OCI-LY1 (cell line): ENCODE measurements at regions not wholly inside any gene's neighbourhood (a gene's known extent, or its start where the extent isn't known, plus 50 kb on each side); places are given as distances from the start of the nearest gene placed in this dataset.

Experiments
- CTCF ChIP-seq: fragments of 200-600 bp; sonication (generic), shearing (Covaris generic); IDR thresholded peaks from 2 replicates; pipeline ENCODE4 v1.5.1; 2017; ENCODE audit warnings: mild to moderate bottlenecking, antibody characterized with exemption, low read length, moderate library complexity, mixed read lengths
- EZH2 ChIP-seq: fragments of 200-600 bp; sonication (generic), shearing (Covaris generic); IDR thresholded peaks from 2 replicates; pipeline ENCODE4 v1.8.0; 2017; ENCODE audit warnings: borderline replicate concordance, mixed run types, mild to moderate bottlenecking, antibody characterized with exemption, low read length, moderate library complexity, mixed read lengths

GRCh38 chr6:117818449-117818848 lies 88.6 kb upstream of the SLC35F1 start:
- TF ChIP-seq EZH2: no peak
- no peak for TF ChIP-seq CTCF
